ENCODE measurements at regions not wholly inside any gene's neighbourhood (a gene's known extent, or its start where the extent isn't known, plus 50 kb on each side); places are given as distances from the start of the nearest gene placed in this dataset.

DNA sequence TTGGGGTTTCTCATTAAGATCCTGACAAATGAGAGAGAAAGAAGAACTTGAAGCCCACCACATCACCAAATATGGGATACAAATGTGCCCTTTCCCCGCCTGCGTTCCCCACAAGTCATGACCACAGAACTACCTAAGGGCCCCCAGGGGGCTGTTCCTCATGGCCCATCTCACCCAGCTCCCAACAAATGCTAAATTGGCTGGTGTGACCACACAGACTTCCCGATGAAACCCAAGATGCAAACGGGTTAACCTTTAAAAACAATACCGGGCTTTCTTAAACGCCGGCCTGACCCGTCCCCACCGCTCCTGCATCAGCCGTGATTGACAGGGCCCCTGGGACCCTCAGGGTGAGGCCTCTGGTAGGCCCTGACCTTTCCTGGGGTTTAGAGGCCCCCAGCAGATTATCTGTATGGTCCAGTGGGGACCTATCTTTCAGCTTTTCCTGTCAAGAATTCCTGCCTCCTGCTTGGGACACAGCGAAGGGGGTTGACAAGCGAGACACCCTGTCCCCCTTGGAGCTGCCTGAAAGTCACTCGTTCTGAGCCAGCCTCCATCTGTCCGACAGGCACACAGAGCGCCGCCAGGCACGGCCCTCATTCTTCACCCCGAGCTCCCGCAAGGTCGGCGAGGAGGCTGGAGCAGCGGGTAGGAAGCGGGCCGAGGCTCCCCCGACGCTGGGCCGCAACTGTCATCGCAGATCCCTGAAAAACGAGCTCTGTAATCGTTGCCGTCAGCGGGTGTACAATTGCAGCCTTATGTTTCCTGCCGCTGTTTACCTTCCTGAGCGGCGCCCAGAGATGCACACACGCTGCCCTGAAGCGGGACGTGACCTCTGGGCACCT is 300.1 kb downstream of the FOXL1 start (continued):
- TF ChIP-seq, protein P1, sequence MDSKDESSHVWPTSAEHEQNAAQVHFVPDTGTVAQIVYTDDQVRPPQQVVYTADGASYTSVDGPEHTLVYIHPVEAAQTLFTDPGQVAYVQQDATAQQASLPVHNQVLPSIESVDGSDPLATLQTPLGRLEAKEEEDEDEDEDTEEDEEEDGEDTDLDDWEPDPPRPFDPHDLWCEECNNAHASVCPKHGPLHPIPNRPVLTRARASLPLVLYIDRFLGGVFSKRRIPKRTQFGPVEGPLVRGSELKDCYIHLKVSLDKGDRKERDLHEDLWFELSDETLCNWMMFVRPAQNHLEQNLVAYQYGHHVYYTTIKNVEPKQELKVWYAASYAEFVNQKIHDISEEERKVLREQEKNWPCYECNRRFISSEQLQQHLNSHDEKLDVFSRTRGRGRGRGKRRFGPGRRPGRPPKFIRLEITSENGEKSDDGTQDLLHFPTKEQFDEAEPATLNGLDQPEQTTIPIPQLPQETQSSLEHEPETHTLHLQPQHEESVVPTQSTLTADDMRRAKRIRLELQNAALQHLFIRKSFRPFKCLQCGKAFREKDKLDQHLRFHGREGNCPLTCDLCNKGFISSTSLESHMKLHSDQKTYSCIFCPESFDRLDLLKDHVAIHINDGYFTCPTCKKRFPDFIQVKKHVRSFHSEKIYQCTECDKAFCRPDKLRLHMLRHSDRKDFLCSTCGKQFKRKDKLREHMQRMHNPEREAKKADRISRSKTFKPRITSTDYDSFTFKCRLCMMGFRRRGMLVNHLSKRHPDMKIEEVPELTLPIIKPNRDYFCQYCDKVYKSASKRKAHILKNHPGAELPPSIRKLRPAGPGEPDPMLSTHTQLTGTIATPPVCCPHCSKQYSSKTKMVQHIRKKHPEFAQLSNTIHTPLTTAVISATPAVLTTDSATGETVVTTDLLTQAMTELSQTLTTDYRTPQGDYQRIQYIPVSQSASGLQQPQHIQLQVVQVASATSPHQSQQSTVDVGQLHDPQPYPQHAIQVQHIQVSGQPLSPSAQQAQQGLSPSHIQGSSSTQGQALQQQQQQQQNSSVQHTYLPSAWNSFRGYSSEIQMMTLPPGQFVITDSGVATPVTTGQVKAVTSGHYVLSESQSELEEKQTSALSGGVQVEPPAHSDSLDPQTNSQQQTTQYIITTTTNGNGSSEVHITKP (tag by site-specific recombination; IDR thresholded peaks at IDR 0.05), result no peak

DNA sequence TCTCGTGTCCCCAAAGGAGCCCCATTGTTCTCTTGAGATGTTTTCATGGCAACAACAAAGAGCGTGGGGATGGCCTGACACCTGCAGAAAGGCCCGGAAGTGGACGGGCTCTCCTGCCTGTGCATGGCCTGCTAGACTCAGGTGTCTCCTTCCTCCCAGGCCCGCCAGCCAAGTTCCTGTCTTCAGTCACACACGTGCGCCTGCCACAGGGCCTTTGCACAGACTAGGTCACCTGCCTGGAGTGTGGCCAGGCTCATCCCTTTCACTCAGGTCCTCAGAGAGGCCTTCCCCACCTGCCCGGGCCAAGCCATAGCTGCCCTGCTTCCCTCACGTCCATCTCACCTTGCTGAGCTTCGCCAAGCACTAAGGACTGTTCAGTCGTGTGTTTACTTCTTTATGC is 300.9 kb downstream of the FOXL1 start:
- POLR2A ChIA-PET, result no interaction called here
- TF ChIP-seq ZNF623 (tag by site-specific recombination; IDR thresholded peaks at IDR 0.05), result peak; percentile 91
- TF ChIP-seq ZNF664 (tag by site-specific recombination; IDR thresholded peaks at IDR 0.05), result no peak
- Histone ChIP-seq H3K4me1 (ENCODE audit: control insufficient read depth, insufficient read depth, low read length) (no peaks in the 10 kb centered on the region; the same call in 1 of the 2 replicates), H3K9me3 (ENCODE audit: control insufficient read depth, insufficient read depth, low read depth, low read length) (no peaks in the 10 kb centered on the region), H3K27ac (ENCODE audit: extremely low read depth, low read depth, low read length) (no peak overlapping the region), H3K4me3 (ENCODE audit: low read depth, low read length) (no peak overlapping the region), H3K36me3 (ENCODE audit: control insufficient read depth in 2 of 2, insufficient read depth in 1 of 2, low read length in 2 of 2) (no peaks in the 10 kb centered on the region)
- CTCF ChIA-PET, result no interaction called here

GRCh38 chr16:86880316-86881117 is 302.2 kb downstream of the FOXL1 start:
- no peaks in the 10 kb centered on the region for H3K9me3 ChIP-seq (ENCODE audit: control insufficient read depth, insufficient read depth, low read depth, low read length)
- CTCF ChIA-PET, result interaction anchor here (0.7 to 1.6 kb wide), 2 partner anchors 182 to 941 kb away, joined by 3 to 4 read pairs; no protein-coding TSS in a partner anchor
- no peaks in the 10 kb centered on the region for H3K36me3 ChIP-seq (ENCODE audit: control insufficient read depth in 2 of 2, insufficient read depth in 1 of 2, low read length in 2 of 2)
- H3K4me3 ChIP-seq (ENCODE audit: low read depth, low read length), result no peak overlapping the region
- TF ChIP-seq HOXD13 (CRISPR knock-in tag; IDR thresholded peaks at IDR 0.05; ENCODE audit: borderline replicate concordance) (no peak), ZNF2 (tag by site-specific recombination; IDR thresholded peaks at IDR 0.05) (no peak), ZNF280D (tag by site-specific recombination; IDR thresholded peaks at IDR 0.05) (no peak), ZNF623 (tag by site-specific recombination; IDR thresholded peaks at IDR 0.05) (peak; percentile 93)
- TF ChIP-seq, protein P2, sequence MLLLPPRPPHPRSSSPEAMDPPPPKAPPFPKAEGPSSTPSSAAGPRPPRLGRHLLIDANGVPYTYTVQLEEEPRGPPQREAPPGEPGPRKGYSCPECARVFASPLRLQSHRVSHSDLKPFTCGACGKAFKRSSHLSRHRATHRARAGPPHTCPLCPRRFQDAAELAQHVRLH (tag by site-specific recombination; IDR thresholded peaks at IDR 0.05), result no peak
- no peak overlapping the region for H3K27ac ChIP-seq (ENCODE audit: extremely low read depth, low read depth, low read length)
- no peaks in the 10 kb centered on the region; the same call in 1 of the 2 replicates for H3K4me1 ChIP-seq (ENCODE audit: control insufficient read depth, insufficient read depth, low read length)
- POLR2A ChIA-PET, result no interaction called here

DNA sequence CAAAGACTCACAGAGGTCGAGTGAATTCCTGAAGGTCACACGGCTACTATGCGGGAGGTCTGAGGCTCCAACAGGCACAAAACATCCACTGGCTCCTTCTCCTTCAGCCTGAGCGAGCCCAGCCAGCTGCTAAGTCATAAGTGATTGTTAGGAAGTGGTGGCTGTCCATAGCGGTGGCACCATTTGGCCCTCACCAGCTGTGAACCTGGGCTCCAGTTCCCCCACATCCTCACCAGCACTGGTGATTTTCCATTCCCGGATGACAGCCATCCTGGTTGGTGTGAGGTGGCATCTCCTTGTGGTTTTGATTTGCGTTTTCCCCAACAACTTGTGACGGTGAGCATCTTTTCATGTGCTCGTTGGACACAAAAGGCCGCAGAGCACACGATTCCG is 302.8 kb downstream of the FOXL1 start:
- no peaks in the 10 kb centered on the region for H3K9me3 ChIP-seq (ENCODE audit: control insufficient read depth, insufficient read depth, low read depth, low read length)
- ChIA-PET CTCF (interaction anchor here (1.6 kb wide), 1 partner anchor 181 kb away, joined by 4 read pairs; no protein-coding TSS in a partner anchor), POLR2A (no interaction called here)
- no peak overlapping the region for H3K4me3 ChIP-seq (ENCODE audit: low read depth, low read length)
- H3K27ac ChIP-seq (ENCODE audit: extremely low read depth, low read depth, low read length), result no peak overlapping the region
- no peaks in the 10 kb centered on the region; the same call in 1 of the 2 replicates for H3K4me1 ChIP-seq (ENCODE audit: control insufficient read depth, insufficient read depth, low read length)
- no peak for TF ChIP-seq OVOL3 (tag by site-specific recombination; IDR thresholded peaks at IDR 0.05)
- TF ChIP-seq PRDM1 (tag by site-specific recombination; IDR thresholded peaks at IDR 0.05), result no peak
- H3K36me3 ChIP-seq (ENCODE audit: control insufficient read depth in 2 of 2, insufficient read depth in 1 of 2, low read length in 2 of 2), result no peaks in the 10 kb centered on the region
